Gastrocnemius medialis (tissue), 4 donors: ENCODE measurements at regions not wholly inside any gene's neighbourhood (a gene's known extent, or its start where the extent isn't known, plus 50 kb on each side); places are given as distances from the start of the nearest gene placed in this dataset.

Source experiments
- ATAC-seq, 2 donors: fragments of 150-250 bp; one replicate each; pipeline ENCODE4 v1.9.1; 2016
- DNase-seq, 2 donors: peaks; one replicate each; pipeline ENCODE4 v3.0.0-alpha.2; 2019
- H3K27ac ChIP-seq, 4 donors: fragments of 200-600 bp; sonication (generic); 1 replicate in 1 of 4; 2 replicates in 3 of 4; pipeline ENCODE4 v1.5.1; 2016 to 2018; ENCODE audit warnings: mild to moderate bottlenecking in 2 of 4, moderate library complexity in 1 of 4
- H3K27me3 ChIP-seq, 3 donors: fragments of 200-600 bp; sonication (generic) in 2 of 3; 1 replicate in 1 of 3; 2 replicates in 2 of 3; pipeline versions ENCODE4 v1.5.1 to v1.6.0; 2016 to 2019; ENCODE audit warnings: mild to moderate bottlenecking in 1 of 3, moderate library complexity in 1 of 3
- H3K36me3 ChIP-seq, 2 donors: fragments of 200-600 bp; sonication (generic) in 1 of 2; one replicate each; pipeline ENCODE4 v1.5.1; 2017 to 2018
- H3K4me1 ChIP-seq, 2 donors: fragments of 200-600 bp; sonication (generic) in 1 of 2; one replicate each; pipeline ENCODE4 v1.5.1; 2016 to 2017; ENCODE audit warnings: mild to moderate bottlenecking in 2 of 2
- H3K4me3 ChIP-seq, 4 donors: fragments of 200-600 bp; sonication (generic) in 3 of 4; 1 replicate in 1 of 4; 2 replicates in 3 of 4; pipeline ENCODE4 v1.5.1; 2016 to 2019; ENCODE audit warnings: mild to moderate bottlenecking in 2 of 4
- H3K9me3 ChIP-seq, 3 donors: fragments of 200-600 bp; sonication (generic) in 2 of 3; 1 replicate in 1 of 3; 2 replicates in 2 of 3; pipeline ENCODE4 v1.5.1; 2016 to 2019
- POLR2A ChIP-seq, 2 donors: fragments of 450-650 bp; IDR thresholded peaks; one replicate each; pipeline ENCODE4 v1.6.1; 2017; ENCODE audit warnings: antibody characterized with exemption in 2 of 2, mild to moderate bottlenecking in 2 of 2, moderate library complexity in 2 of 2
- in situ Hi-C, 4 donors: fragments of 200-750 bp; cut with MboI; loops; one replicate each; pipeline versions ENCODE4 v1.15.0 to v1.8.0; 2017; ENCODE audit warnings: low sequenced_read_pairs in 4 of 4
- intact Hi-C: fragments of 100-400 bp; cut with DNase I; formaldehyde crosslinking; loops from one replicate; pipeline ENCODE4 v1.15.1; 2023; ENCODE audit warnings: low total_unique reads
- TF ChIP-seq, protein P1 (sequence below), 5 experiments: fragments of 450-650 bp in 3 of 5; fragments of 200-600 bp in 2 of 5; sonication (generic) in 2 of 5; IDR thresholded peaks in 4 of 5; conservative IDR thresholded peaks in 1 of 5; 1 replicate in 4 of 5; 2 replicates in 1 of 5; pipeline ENCODE4 v1.5.1; 2016 to 2019; ENCODE audit warnings: antibody characterized with exemption in 5 of 5, mild to moderate bottlenecking in 3 of 5, moderate library complexity in 3 of 5

- H3K27ac ChIP-seq, result no peak overlapping the region
- TF ChIP-seq POLR2A (IDR thresholded peaks at IDR 0.05), result no peak
- TF ChIP-seq, protein P1, sequence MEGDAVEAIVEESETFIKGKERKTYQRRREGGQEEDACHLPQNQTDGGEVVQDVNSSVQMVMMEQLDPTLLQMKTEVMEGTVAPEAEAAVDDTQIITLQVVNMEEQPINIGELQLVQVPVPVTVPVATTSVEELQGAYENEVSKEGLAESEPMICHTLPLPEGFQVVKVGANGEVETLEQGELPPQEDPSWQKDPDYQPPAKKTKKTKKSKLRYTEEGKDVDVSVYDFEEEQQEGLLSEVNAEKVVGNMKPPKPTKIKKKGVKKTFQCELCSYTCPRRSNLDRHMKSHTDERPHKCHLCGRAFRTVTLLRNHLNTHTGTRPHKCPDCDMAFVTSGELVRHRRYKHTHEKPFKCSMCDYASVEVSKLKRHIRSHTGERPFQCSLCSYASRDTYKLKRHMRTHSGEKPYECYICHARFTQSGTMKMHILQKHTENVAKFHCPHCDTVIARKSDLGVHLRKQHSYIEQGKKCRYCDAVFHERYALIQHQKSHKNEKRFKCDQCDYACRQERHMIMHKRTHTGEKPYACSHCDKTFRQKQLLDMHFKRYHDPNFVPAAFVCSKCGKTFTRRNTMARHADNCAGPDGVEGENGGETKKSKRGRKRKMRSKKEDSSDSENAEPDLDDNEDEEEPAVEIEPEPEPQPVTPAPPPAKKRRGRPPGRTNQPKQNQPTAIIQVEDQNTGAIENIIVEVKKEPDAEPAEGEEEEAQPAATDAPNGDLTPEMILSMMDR (IDR thresholded peaks at IDR 0.05 in 4 of 5, conservative IDR thresholded peaks at IDR 0.05 in 1 of 5), result no peak
- no peaks in the 10 kb centered on the region for H3K27me3 ChIP-seq
- in situ Hi-C loops, result no loop called here
- intact Hi-C loops, result no loop called here
- H3K36me3 ChIP-seq, result no peaks in the 10 kb centered on the region
- no peak overlapping the region for H3K4me3 ChIP-seq
- DNase-seq (no peak), ATAC-seq (no peak)
- no peaks in the 10 kb centered on the region for H3K9me3 ChIP-seq
- H3K4me1 ChIP-seq, result no peaks in the 10 kb centered on the region
Measured at GRCh38 chr15:70436428-70436827, 326.9 kb downstream of the UACA start.

DNA sequence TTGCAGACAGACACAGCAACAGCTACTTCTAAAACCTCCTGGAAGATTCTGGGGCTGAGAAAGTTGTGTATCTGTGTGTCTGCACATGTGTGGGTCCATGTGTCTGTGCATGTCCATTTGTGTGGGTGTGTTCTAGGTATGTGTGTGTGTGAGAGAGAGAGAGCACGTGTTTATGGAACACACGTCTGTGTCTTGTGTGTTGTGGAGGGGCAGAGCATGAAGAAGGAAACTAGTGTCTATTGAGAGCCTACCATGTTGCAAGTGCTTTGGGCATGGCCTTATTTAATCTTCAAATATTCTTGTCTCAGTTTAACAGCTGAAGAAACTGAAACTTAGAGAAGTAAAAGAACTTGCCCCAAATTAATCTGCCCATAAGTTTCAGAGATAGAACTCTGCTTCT, 327.5 kb downstream of the UACA start:
- no peak overlapping the region for H3K4me3 ChIP-seq
- H3K4me1 ChIP-seq, result no peaks in the 10 kb centered on the region
- DNase-seq (no peak), ATAC-seq (no peak)
- H3K27ac ChIP-seq, result no peak overlapping the region
- H3K27me3 ChIP-seq, result no peaks in the 10 kb centered on the region
- intact Hi-C loops (no loop called here), in situ Hi-C loops (no loop called here)
- no peaks in the 10 kb centered on the region for H3K9me3 ChIP-seq
- TF ChIP-seq, protein P1 (IDR thresholded peaks at IDR 0.05 in 4 of 5, conservative IDR thresholded peaks at IDR 0.05 in 1 of 5), result no peak
- TF ChIP-seq POLR2A (IDR thresholded peaks at IDR 0.05), result no peak
- H3K36me3 ChIP-seq, result no peaks in the 10 kb centered on the region

DNA sequence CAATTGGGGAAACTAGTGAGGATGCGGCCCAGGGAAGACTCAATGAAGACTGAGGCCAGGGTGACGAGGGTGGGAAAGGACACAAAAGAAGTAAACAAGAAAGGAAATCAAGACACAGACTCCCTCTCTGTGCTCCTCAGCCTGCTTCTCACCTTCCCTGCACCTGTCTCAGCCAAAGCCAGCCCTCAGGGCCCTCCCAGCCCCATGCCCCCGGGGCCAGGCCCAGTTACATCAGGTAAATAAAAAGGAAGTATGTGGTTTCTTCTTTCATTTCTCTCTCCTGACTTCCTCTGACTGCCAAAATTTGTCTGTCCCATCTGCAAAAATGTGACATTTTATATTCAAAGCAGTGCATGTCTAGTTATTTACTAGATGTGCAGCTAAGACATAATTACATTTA, 328.0 kb downstream of the UACA start:
- Histone ChIP-seq H3K4me3 (no peak overlapping the region), H3K9me3 (no peaks in the 10 kb centered on the region), H3K4me1 (no peaks in the 10 kb centered on the region), H3K27me3 (no peaks in the 10 kb centered on the region), H3K36me3 (no peaks in the 10 kb centered on the region), H3K27ac (no peak overlapping the region)
- ATAC-seq, result no peak
- in situ Hi-C loops (no loop called here), intact Hi-C loops (no loop called here)
- DNase-seq, result no peak
- TF ChIP-seq, protein P1 (IDR thresholded peaks at IDR 0.05 in 4 of 5, conservative IDR thresholded peaks at IDR 0.05 in 1 of 5), result no peak
- no peak for TF ChIP-seq POLR2A (IDR thresholded peaks at IDR 0.05)

- Histone ChIP-seq H3K4me3 (no peak overlapping the region), H3K36me3 (no peaks in the 10 kb centered on the region), H3K9me3 (no peaks in the 10 kb centered on the region), H3K27ac (no peak overlapping the region), H3K4me1 (no peaks in the 10 kb centered on the region), H3K27me3 (no peaks in the 10 kb centered on the region)
- DNase-seq (no peak), ATAC-seq (no peak)
- TF ChIP-seq, protein P1 (IDR thresholded peaks at IDR 0.05 in 4 of 5, conservative IDR thresholded peaks at IDR 0.05 in 1 of 5), result no peak
- TF ChIP-seq POLR2A (IDR thresholded peaks at IDR 0.05), result no peak
- in situ Hi-C loops, result no loop called here
- intact Hi-C loops, result no loop called here
Measured at GRCh38 chr15:70433586-70434324, 329.6 kb downstream of the UACA start.
